T-helper 2 cell (primary cell): ENCODE measurements at regions not wholly inside any gene's neighbourhood (a gene's known extent, or its start where the extent isn't known, plus 50 kb on each side); places are given as distances from the start of the nearest gene placed in this dataset.
"Not testable (repeated sequence)": the region's sequence is repeated elsewhere in the genome, so short reads cannot be mapped to it uniquely, and the experiment has no call there.

ENCODE experiments used
- DNase-seq, 5 experiments: peaks; one replicate each; pipeline versions ENCODE4 v3.0.0 to v3.0.0-alpha.2; 2012 to 2022

- no peak for DNase-seq
These were observed 551.3 kb upstream of the TECRL start for GRCh38 chr4:64960516-64960915.

GRCh38 chr4:64940698-64941097 is 531.4 kb upstream of the TECRL start:
- DNase-seq = no peak

- no peak for DNase-seq
These were observed 526.3 kb upstream of the TECRL start for GRCh38 chr4:64935469-64936001.

- peak in 1 of 5 experiments; percentile 26 for DNase-seq
These were observed 502.6 kb upstream of the TECRL start for GRCh38 chr4:64911846-64912245.

GRCh38 chr4:64903986-64904385 is 494.7 kb upstream of the TECRL start:
- no peak for DNase-seq

- no peak for DNase-seq
These were observed 490.3 kb upstream of the TECRL start for GRCh38 chr4:64899563-64899962.

- not testable (repeated sequence) for DNase-seq
These were observed 489.8 kb upstream of the TECRL start for GRCh38 chr4:64899030-64899429.

GRCh38 chr4:64897683-64898082 is 488.4 kb upstream of the TECRL start:
- DNase-seq = no peak

- DNase-seq = no peak
These were observed 485.8 kb upstream of the TECRL start for GRCh38 chr4:64895031-64895430.

GRCh38 chr4:64893205-64893604 is 484.0 kb upstream of the TECRL start:
- no peak for DNase-seq

GRCh38 chr4:64889906-64890610 is 480.8 kb upstream of the TECRL start:
- no peak for DNase-seq

- DNase-seq = peak in 1 of 5 experiments; percentile 95
These were observed 474.0 kb upstream of the TECRL start for GRCh38 chr4:64883087-64883807.

GRCh38 chr4:64882311-64883086 is 473.2 kb upstream of the TECRL start:
- peak in 1 of 5 experiments; percentile 92 for DNase-seq

GRCh38 chr4:64880557-64880956 is 471.3 kb upstream of the TECRL start:
- DNase-seq = no peak

- no peak for DNase-seq
These were observed 466.8 kb upstream of the TECRL start for GRCh38 chr4:64876021-64876420.

GRCh38 chr4:64870558-64870957 is 461.3 kb upstream of the TECRL start:
- no peak for DNase-seq

GRCh38 chr4:64857815-64858214 is 448.6 kb upstream of the TECRL start:
- DNase-seq = no peak

GRCh38 chr4:64857198-64857597 is 447.9 kb upstream of the TECRL start:
- DNase-seq = peak in 1 of 5 experiments; percentile 8

- no peak for DNase-seq
These were observed 437.2 kb upstream of the TECRL start for GRCh38 chr4:64846417-64846816.

GRCh38 chr4:64829749-64830148 is 420.5 kb upstream of the TECRL start:
- no peak for DNase-seq

GRCh38 chr4:64824591-64824990 is 415.3 kb upstream of the TECRL start:
- peak in 1 of 5 experiments; percentile 6 for DNase-seq

GRCh38 chr4:64822405-64822804 is 413.2 kb upstream of the TECRL start:
- DNase-seq = no peak
